ENCODE measurements at regions not wholly inside any gene's neighbourhood (a gene's known extent, or its start where the extent isn't known, plus 50 kb on each side); places are given as distances from the start of the nearest gene placed in this dataset.

- POLR2A ChIA-PET (ENCODE audit: low non-redundant PET): no interaction called here
- no peak for TF ChIP-seq CTCF (conservative IDR thresholded peaks at IDR 0.05; ENCODE audit: low read depth)
- DNase-seq (ENCODE audit: low spot score): no peak
- CTCF ChIA-PET: interaction anchor here (0.7 kb wide), 1 partner anchor 221 kb away, joined by 3 read pairs; no protein-coding TSS in a partner anchor
- H3K27ac ChIP-seq: no peak overlapping the region
These were observed 609.6 kb downstream of the PRELID2 start for GRCh38 chr5:145225529-145225928.

GRCh38 chr5:145223582-145223981 is 611.6 kb downstream of the PRELID2 start:
- POLR2A ChIA-PET (ENCODE audit: low non-redundant PET): no interaction called here
- no peak for TF ChIP-seq CTCF (conservative IDR thresholded peaks at IDR 0.05; ENCODE audit: low read depth)

GRCh38 chr5:145222622-145223021 is 612.5 kb downstream of the PRELID2 start:
- no peak overlapping the region for H3K27ac ChIP-seq
- DNase-seq (ENCODE audit: low spot score): no peak
- ChIA-PET POLR2A (ENCODE audit: low non-redundant PET) (no interaction called here), CTCF (no interaction called here)
- no peak for TF ChIP-seq CTCF (conservative IDR thresholded peaks at IDR 0.05; ENCODE audit: low read depth)

More at GRCh38 chr5:145223582-145223981, 611.6 kb downstream of the PRELID2 start:
- DNase-seq (ENCODE audit: low spot score): no peak
- H3K27ac ChIP-seq: no peak overlapping the region
- CTCF ChIA-PET: no interaction called here

GRCh38 chr5:145221416-145221815 is 613.7 kb downstream of the PRELID2 start:
- CTCF ChIA-PET: interaction anchor here (0.6 to 0.7 kb wide), 3 partner anchors 9 to 1199 kb away, joined by 3 to 4 read pairs (median 4); no protein-coding TSS in a partner anchor
- no peak for DNase-seq (ENCODE audit: low spot score)
- H3K27ac ChIP-seq: no peak overlapping the region
- POLR2A ChIA-PET (ENCODE audit: low non-redundant PET): no interaction called here
- no peak for TF ChIP-seq CTCF (conservative IDR thresholded peaks at IDR 0.05; ENCODE audit: low read depth)

DNA sequence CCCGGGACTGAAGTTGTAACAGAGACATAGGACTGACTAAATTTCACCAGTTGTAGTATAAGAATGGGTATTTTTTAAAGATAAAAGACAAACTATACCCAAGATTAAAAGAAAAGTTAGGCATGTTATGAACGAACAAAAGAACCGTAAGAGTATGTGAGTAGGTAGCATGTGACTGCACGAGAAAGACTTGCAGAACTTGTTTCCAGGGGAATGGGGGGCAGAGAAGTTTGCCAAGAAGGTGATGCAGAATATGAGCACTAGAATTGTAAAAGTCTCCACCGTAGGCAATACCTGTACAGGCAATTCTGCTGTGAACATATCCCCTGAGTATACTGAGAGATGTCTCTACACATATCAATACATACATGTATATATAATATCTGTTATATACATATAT is 614.7 kb downstream of the PRELID2 start:
- no peak for DNase-seq (ENCODE audit: low spot score)
- no peak for TF ChIP-seq CTCF (conservative IDR thresholded peaks at IDR 0.05; ENCODE audit: low read depth)
- POLR2A ChIA-PET (ENCODE audit: low non-redundant PET): no interaction called here
- CTCF ChIA-PET: interaction anchor here (0.7 kb wide), 1 partner anchor 10 kb away, joined by 3 read pairs; no protein-coding TSS in a partner anchor
- H3K27ac ChIP-seq: no peak overlapping the region

DNA sequence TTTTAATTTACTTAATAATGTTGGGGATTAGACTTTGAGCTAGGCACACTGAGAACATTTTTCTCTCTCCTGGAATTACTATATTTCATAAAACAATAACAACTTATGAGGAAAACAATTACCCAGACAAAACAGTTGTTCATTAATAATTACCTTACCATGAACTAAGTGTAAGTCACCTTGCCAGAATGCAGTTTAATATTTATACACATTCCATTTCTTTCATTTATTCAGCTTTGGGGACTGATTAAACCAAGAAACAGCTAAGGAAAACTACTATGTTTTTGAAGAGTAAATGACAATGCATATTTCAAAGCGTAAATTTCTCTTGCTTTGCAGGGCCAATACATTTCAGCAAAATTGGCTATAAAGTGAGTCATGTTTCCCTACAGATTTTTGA is 616.2 kb downstream of the PRELID2 start:
- POLR2A ChIA-PET (ENCODE audit: low non-redundant PET): no interaction called here
- DNase-seq (ENCODE audit: low spot score): no peak
- H3K27ac ChIP-seq: no peak overlapping the region
- CTCF ChIA-PET: interaction anchor here (0.6 to 0.7 kb wide), 3 partner anchors 269 to 1135 kb away, joined by 3 to 4 read pairs (median 3); no protein-coding TSS in a partner anchor
- TF ChIP-seq CTCF (conservative IDR thresholded peaks at IDR 0.05; ENCODE audit: low read depth): no peak

Data from RWPE1 (cell line).